ENCODE measurements at regions not wholly inside any gene's neighbourhood (a gene's known extent, or its start where the extent isn't known, plus 50 kb on each side); places are given as distances from the start of the nearest gene placed in this dataset.

GRCh38 chr5:115455301-115455707 lies 89.3 kb downstream of the FEM1C start:
- TF ChIP-seq EP300 (IDR thresholded peaks at IDR 0.05; ENCODE audit: borderline replicate concordance): no peak
- no peak for TF ChIP-seq RAD21 (IDR thresholded peaks at IDR 0.05; ENCODE audit: low read depth)
- TF ChIP-seq EGR1 (IDR thresholded peaks at IDR 0.05): no peak
- no peak for TF ChIP-seq ZBTB7A (IDR thresholded peaks at IDR 0.05; ENCODE audit: low read depth)
- no peak for TF ChIP-seq CEBPB (IDR thresholded peaks at IDR 0.05)
- TF ChIP-seq TAF1 (IDR thresholded peaks at IDR 0.05; ENCODE audit: low read depth): no peak
- TF ChIP-seq REST (IDR thresholded peaks at IDR 0.05; ENCODE audit: low read depth): no peak
- TF ChIP-seq CREB1 (IDR thresholded peaks at IDR 0.05; ENCODE audit: low read depth): no peak
- no peak for TF ChIP-seq USF1 (IDR thresholded peaks at IDR 0.05)
- no peak for TF ChIP-seq TCF12 (IDR thresholded peaks at IDR 0.05; ENCODE audit: low read depth)
- TF ChIP-seq YY1 (IDR thresholded peaks at IDR 0.05; ENCODE audit: low read depth): no peak
- no peak for TF ChIP-seq NFIC (IDR thresholded peaks at IDR 0.05)
- no peak for TF ChIP-seq MAX (IDR thresholded peaks at IDR 0.05)
- no peak for TF ChIP-seq FOXM1 (IDR thresholded peaks at IDR 0.05; ENCODE audit: borderline replicate concordance, low read depth)

GRCh38 chr5:115453391-115454095 lies 91.0 kb downstream of the FEM1C start:
- TF ChIP-seq CREB1 (IDR thresholded peaks at IDR 0.05; ENCODE audit: low read depth): no peak
- TF ChIP-seq CEBPB (IDR thresholded peaks at IDR 0.05): no peak
- TF ChIP-seq YY1 (IDR thresholded peaks at IDR 0.05; ENCODE audit: low read depth): no peak
- no peak for TF ChIP-seq MAX (IDR thresholded peaks at IDR 0.05)
- TF ChIP-seq NFIC (IDR thresholded peaks at IDR 0.05): no peak
- no peak for TF ChIP-seq TCF12 (IDR thresholded peaks at IDR 0.05; ENCODE audit: low read depth)
- TF ChIP-seq TEAD4 (IDR thresholded peaks at IDR 0.05): no peak
- no peak for TF ChIP-seq EGR1 (IDR thresholded peaks at IDR 0.05)
- no peak for TF ChIP-seq RAD21 (IDR thresholded peaks at IDR 0.05; ENCODE audit: low read depth)
- no peak for TF ChIP-seq ZBTB7A (IDR thresholded peaks at IDR 0.05; ENCODE audit: low read depth)
- TF ChIP-seq FOXM1 (IDR thresholded peaks at IDR 0.05; ENCODE audit: borderline replicate concordance, low read depth): no peak
- no peak for TF ChIP-seq REST (IDR thresholded peaks at IDR 0.05; ENCODE audit: low read depth)
- no peak for TF ChIP-seq EP300 (IDR thresholded peaks at IDR 0.05; ENCODE audit: borderline replicate concordance)
- no peak for TF ChIP-seq TAF1 (IDR thresholded peaks at IDR 0.05; ENCODE audit: low read depth)
- no peak for TF ChIP-seq USF1 (IDR thresholded peaks at IDR 0.05)

GRCh38 chr5:115452536-115453235 lies 91.9 kb downstream of the FEM1C start:
- no peak for TF ChIP-seq YY1 (IDR thresholded peaks at IDR 0.05; ENCODE audit: low read depth)
- TF ChIP-seq EP300 (IDR thresholded peaks at IDR 0.05; ENCODE audit: borderline replicate concordance): no peak
- TF ChIP-seq ZBTB7A (IDR thresholded peaks at IDR 0.05; ENCODE audit: low read depth): no peak
- no peak for TF ChIP-seq CREB1 (IDR thresholded peaks at IDR 0.05; ENCODE audit: low read depth)
- no peak for TF ChIP-seq USF1 (IDR thresholded peaks at IDR 0.05)
- no peak for TF ChIP-seq CEBPB (IDR thresholded peaks at IDR 0.05)
- TF ChIP-seq MAX (IDR thresholded peaks at IDR 0.05): no peak
- no peak for TF ChIP-seq NFIC (IDR thresholded peaks at IDR 0.05)
- TF ChIP-seq TEAD4 (IDR thresholded peaks at IDR 0.05): no peak
- no peak for TF ChIP-seq EGR1 (IDR thresholded peaks at IDR 0.05)
- TF ChIP-seq TCF12 (IDR thresholded peaks at IDR 0.05; ENCODE audit: low read depth): no peak
- no peak for TF ChIP-seq FOXM1 (IDR thresholded peaks at IDR 0.05; ENCODE audit: borderline replicate concordance, low read depth)
- no peak for TF ChIP-seq RAD21 (IDR thresholded peaks at IDR 0.05; ENCODE audit: low read depth)
- TF ChIP-seq REST (IDR thresholded peaks at IDR 0.05; ENCODE audit: low read depth): no peak

All from Ishikawa (cell line).